SIG-M5 treated with dmso at 0.1 percent for 504 hours (cell line): ENCODE measurements at regions not wholly inside any gene's neighbourhood (a gene's known extent, or its start where the extent isn't known, plus 50 kb on each side); places are given as distances from the start of the nearest gene placed in this dataset.

Source experiments
- DNase-seq: peaks from one replicate; lab custom pipeline; 2025; ENCODE audit not compliant: unreplicated experiment; lab: John Stamatoyannopoulos, UW

DNA sequence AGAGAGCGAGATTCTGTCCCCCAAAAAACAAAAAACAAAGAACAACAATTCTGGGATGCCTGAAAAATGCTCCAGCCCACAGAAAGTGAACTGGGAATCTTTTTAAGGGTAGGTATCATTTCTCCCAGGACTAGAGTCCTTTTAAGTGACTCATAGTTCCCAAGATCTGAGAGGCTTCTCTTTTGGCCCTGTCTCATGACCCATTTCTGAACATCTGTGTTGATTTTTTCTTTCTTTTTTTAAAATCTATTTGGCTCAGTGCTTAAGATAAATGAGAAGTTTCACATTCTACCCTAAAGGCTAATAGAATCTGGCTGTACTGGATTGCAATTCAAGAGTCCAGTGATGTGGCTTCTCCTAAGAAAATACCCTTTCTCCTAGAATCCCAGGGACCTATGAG is 217.6 kb upstream of the FOXQ1 start:
- no peak for DNase-seq

DNA sequence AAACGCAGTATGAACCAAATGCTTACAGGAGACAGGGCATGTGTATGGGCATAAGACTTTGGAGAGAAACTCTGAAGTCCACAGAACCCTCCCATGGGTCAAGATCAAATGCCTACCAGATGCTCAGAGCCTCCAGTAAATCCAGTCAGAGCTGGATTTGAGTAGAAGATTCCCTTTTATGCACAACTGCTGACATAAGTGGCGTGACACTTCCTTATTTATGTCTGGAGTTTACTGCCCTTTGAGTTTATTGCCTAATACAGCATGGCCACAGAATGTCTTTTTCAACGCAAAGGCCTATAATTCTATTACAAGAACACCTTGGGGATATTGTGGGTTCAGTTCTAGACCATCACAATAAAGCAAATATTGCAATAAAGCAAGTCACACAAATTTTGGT is 220.0 kb upstream of the FOXQ1 start:
- no peak for DNase-seq

DNA sequence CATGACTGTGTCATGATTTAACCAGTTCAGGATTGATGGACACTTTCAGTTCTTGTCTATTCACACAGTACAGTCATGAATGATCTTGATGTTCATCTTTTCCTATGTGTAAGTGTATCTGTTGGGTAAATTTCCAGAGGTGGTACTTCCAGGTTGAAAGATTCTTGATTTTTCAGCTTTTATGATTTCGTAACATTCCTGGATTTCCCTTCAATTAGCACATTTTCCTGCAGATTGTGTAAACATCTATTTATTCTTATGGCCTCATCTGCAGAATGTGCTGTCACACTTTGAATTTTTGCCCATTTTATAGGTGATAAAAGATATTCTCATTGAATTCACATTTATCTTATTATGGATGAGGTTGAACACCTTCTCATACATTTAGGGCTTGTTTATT is 222.0 kb upstream of the FOXQ1 start:
- DNase-seq, result no peak

DNA sequence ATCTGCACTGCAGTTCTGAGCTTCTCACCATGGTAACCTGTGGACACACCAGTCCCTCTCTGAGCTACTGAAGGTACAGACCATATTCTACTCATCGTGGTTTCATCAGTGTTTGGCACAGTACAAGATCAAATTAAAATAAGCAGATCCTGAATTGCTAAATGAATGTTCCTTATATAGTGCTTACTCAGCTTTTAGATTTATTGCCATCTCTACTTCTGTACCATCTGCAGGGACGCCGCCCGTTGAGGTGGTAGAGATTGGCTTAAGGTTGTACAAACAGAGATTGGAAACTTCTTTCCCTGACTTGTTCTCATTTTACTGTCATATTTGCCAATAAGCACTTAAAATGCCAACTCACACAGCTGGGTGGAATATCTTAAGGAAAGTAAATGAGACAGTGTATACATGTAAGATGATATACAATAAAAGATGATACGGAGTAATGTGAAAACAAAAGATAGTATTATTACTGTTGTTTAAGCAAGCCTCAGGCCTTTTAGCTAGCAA is 223.4 kb upstream of the FOXQ1 start:
- no peak for DNase-seq

DNA sequence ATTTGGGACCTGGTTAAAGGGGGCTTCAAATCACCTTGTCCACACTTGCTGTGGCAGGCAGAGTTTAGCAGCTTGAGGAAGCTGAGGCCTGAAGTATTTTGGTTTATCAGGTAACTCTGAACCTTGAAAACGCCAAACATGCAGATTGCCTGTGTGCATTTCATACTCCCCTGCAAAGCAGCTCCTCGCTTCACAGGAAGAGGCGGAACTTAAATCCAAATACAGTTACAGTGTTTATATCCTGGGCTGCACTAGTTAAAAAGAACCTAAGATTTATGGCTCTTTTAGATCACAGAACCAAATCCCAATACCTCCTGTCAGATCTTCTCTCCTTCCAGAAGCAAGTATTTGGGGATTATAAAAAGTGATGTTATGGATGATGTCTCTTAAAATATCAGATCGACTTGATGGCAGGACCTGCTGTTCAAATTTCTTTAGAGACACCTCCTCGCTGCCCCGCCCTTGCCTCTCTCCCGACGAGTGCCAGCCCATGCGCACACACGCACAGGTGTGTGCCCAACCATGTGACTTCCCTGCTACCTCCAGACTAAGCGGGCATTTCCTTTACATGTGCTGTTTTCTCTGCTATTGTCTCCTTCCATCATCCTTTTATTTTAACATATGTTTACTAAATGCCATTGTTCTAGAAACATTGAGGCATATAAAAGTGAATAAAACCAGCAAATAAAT is 224.6 kb upstream of the FOXQ1 start:
- no peak for DNase-seq

DNA sequence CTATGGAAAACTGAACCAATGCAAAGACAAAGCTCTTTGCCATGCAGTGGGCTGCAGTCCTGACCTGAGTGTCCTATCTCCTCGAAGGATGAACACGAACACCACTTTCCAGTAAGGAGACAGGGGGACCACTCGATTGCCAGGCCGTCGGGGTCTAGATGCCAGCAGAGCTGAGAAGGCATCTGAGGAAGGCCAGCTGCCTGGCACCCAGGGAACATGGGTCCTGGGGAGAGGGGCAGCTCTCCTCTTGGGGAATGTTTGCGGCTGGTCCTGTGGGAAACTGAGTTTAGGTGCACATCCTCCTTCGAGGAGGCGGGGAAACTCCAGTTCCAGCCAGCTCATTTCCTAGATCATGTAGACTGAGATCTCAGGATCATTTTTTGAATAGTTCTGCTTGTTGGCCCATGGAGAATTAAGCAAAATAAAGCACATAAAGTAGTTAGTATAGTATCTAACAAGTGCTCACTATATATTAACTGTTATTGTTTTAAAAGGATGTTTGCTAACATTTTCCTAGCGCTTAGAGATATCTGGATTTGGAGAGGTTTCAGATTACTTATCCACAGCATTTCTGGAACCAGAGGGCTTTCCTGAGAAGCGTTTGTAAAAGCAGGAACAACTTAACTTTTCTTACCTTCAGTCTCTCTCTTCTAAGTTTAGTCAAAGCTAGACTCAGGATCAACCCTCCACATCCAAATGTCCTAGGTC is 225.3 kb upstream of the FOXQ1 start:
- no peak for DNase-seq

DNA sequence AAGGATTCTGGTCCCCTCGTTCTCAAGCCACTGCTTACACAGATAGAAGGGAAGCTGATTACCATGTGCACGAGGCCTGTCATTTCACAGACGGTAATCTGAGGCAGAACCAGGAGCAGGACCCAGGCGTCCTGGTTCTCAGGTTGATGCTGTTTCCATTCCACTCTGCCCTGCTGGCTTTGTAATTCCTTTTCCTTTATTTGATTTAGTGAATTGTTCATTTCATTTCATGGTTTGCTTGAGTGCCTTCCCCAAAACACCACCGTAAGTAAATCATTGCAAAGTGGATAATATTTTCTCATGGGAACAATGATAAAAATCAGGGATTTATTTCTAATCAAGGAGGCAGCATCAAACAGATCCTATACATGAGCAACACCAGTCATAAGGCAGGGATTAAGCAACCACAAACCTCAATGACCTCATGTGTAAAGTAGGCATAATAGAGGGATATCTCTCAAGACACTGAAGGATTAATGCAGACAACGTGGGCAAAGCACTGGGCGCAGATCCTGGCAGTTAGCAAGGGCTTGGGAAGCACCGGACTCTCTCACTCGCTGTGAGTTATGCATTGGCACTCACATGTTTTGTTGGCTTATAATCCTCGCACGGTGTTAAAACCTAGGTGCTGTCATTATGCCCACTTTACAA is 229.5 kb upstream of the FOXQ1 start:
- DNase-seq, result no peak

DNA sequence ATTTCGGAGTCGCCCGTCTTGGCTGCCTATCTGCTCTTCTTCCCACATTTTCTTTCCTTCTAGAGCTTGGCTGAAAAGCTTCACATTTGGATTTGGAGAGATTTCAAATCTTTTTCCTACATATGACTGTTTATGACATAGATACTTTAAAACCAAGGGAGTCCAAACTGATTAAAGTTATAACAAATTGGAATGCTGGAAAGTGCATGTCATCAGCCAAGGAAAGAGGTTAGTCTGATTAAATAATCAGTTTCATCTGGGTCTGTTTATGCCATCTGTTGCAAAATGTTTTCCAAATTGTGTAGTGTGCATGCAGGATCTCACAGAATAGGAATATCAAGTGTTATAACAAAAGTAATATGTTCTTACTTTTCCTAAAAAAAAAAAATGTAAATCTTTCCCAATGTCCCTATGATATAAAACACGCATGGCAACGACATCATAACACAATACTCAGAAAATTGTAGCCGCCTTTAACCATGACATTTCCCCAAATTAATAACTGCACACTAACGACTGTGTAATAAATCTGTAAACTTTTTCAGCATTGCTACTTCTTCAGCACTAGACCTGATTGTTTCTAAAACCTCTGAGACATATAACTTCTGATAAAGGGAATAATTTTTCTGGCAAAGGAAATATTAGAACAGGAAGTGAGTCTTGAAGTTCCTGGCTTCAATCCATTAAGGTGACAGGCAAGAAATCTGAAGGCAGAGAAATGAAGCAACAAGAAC is 230.2 kb upstream of the FOXQ1 start:
- DNase-seq, result no peak

DNA sequence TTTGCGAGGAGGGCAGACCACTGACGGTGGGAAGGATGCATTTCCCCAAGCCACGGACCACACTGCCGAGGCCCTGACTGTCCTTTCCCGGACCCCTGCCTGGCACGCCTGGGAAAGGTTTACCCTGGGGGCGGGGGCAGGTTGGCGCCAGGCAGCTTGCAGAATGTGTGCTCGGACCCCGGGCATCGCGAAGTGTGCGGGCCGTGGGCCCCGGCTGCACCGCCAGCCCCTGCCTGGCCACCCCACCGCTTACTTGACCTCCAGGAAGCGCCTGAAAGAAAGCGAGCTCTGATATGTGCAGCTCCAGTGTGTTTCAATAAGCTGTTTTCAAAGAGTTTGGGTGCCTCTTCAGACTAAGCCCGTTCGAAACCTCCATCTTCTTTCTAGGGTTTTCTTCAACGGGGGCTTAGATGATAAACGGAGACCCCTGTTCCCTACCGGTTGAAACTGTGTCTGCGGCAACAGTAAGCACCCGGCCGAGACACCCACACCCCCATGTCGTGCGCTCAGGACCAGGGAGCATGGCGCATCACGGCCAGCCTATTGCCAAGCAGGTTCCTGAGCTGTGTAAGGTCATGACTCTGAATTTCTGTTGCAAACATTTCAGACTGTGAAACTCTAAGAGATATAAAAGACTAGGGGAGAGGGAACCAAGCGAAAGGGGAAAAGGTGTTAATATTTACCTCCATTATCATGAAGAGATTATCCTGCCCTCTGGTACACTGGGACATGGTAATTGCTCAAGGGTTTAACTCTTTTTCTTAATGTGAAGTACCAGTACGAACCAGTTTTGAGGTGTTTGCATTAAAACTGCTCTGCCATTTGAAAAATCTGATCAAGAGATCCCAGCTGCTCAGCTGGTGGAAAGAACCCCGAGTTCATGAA is 231.2 kb upstream of the FOXQ1 start:
- no peak for DNase-seq

DNA sequence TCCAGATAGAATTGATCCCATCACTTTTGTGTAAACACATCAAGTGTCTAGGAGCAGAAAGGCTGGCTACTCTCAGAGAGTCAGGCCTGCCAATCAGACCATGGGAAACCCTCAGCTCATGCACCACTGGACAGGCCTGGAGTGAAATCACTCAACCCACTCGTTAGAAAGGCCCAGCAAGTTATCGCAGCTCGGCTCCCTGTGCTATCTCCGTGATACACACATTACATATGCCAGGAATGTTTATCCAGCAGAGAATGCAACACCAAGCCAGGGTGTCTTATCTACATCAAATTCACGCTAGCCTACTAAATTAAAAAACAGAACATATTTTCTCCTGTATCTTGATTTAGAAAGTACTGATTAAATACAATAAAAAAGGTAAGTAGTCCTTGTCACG is 232.4 kb upstream of the FOXQ1 start:
- no peak for DNase-seq

DNA sequence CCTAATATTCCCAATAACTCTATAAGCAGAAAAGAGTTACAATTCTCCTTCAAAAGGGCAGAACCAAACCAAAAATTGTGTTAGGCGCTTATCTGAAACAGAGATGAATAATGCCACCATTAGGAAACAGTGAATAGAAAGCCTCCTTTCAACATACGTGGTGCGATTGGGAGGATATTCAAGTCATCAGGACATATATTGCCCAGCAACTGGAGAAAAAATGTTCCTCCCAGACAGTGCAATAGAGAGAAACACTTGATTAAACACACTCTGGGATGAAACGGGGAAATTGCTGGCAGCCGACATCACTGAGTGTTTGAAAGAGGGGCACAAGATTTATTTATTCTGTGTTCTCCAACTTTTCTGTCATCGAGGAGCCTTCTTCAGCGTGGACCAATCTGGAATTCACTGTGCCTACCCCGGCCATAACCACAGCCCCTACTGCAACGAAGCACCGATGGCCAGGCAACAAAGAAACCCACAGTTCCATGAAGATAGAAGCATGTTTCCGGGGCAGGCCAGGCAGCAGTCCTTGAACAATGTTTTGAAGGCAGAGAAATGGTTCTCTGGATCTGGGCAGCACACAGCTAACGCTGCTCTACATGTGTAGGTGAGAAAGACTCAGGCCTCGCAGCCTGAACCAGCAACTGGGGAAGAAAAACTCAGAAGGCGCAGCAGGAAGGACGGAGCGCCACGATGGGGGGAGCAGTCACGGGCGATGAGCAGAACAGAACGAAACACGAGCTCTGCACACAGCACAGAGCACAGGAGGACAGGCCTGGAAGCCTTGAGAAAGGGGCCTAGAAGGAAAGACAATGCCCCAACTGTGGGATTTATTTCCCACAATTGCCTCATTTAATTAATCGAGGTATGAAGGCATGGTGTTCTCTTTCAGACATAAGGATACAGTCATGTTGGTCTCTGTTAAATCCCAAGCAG is 234.2 kb upstream of the FOXQ1 start:
- DNase-seq, result no peak

DNA sequence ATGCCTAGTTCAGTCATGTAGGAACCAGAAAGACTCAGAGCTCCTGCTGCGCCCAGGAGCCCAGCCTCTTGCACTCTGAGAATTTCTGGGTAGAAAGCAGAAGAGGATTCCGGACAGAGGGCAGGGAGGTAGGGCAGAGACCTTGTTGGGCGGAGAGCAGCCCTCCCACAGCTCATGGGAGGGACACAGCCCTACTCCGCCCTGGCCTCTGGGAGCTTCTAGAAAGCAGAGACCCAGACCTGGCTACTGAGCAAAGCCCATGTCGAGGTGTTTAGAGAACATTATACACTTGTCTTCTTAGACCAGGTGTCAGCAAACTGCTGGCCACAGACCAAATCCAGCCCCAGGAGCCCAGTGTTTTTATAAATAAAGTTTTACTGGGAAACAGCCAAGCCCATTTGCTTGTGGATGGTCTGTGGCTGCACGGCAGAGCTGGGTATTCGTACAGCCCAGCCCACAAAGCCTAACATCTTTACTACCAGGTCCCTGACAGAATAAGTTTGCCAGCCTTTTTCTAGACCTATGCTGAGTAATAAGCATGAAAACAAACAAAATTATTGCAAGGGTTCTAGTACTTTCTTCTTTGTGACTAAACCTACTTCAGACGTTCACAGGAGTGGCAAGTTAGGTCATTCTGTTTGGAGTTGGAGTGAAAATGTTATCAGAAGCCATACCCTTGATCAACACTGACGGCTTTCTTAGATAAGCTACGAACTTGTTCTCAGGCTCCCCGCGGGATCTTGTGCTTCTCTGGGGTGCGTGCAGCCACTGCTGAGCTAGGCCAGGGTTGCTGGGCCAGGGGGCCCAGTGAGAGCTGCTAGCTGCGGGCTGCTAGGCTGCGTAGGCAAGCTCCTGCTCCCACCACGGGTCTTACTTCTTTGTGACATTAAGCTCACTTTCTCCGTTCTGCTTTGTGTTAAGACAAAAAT is 235.1 kb upstream of the FOXQ1 start:
- no peak for DNase-seq

DNA sequence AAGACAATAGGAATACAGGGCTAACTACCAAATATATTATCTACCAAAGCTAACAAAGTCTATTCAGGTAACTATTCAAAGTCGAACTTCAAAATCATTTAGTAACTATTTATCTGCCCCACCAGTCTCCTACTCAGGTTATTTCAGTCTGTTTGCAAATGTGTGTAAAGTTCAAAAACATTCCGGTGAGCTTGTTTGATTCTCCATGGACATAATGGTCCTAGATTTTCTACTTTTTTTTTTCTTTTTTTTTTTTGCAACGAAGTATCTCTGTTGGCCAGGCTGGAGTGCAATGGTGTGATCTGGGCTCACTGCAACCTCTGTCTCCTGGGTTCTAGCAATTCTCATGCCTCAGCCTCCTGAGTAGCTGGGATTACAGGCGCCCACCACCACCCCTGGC is 236.0 kb upstream of the FOXQ1 start:
- no peak for DNase-seq

DNA sequence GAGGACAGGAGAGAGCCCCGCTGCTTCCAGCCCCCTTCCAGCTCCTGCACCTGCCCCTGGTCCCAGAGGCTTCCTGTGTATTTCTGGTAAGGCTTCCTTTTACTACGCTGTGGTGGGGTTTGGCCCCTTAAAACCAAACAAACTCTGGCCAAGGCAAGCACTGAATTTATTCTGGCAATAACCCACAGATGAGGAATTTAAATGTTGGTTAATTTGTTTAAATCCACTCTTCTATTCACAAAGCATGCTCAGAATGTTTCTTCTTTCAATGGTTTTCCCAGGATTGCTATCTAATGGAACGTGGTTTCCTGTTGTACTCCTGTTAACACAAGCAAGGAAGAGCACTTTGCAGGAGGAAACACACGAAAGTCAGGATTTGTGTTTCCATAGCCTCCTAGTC is 236.5 kb upstream of the FOXQ1 start:
- no peak for DNase-seq

DNA sequence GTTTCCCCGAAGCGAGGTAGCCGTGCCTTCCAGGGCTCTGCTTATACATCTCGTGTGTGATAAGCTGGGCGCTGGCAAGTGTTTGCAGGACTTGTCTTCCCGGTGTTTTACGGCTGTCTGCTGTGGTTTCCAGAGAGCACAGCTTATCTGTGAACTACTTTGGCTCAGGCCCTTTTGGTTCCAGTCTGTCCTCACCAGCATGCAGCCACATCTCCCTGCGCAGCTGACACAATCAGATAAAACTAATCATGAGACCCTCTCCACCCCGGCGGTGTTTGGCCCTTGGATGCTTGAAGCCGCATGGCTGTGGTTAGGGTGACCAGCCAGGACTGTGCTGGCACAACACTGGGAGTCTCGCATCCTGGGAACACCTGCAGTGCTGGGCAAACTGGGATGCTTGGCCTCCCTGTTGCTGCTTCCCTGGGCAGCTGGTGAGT is 241.8 kb upstream of the FOXQ1 start:
- DNase-seq, result no peak

DNA sequence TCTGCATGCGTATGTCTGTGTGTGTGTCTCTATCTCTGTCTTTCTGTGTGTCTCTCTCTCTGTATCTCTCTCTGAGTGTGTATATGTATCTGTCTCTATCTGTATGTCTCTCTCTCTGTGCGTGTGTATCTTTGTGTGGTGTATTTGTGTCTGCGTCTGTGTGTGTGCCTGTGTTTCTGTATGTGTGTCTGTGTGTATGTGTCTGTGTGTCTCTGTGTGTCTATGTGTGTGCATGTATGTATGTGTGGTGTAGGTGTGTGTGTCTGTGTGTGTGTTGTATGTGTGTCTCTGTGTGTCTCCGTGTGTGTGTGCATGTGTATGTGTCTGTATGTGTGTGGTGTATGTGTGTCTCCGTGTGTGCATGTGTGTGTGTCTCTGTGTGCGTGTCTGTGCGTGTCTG is 243.0 kb upstream of the FOXQ1 start:
- no peak for DNase-seq

DNA sequence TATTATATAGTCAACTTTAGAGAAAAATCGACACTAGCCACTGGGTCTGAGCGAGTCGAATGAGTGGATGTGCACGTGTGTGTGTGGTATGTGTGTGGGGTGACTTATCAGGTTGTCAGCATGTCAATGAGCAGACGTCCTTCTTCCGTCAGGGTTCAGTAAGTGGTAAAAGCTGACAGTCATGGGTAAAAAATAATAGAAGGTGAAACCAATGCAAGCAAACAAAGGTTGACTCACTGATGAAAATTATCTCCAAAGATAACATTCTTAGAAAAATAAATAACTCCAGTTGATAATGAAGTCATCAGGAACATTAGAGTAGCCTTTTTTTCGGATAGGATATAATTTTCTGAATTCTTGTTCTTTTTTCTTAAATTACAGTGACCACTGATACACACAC is 243.8 kb upstream of the FOXQ1 start:
- no peak for DNase-seq

DNA sequence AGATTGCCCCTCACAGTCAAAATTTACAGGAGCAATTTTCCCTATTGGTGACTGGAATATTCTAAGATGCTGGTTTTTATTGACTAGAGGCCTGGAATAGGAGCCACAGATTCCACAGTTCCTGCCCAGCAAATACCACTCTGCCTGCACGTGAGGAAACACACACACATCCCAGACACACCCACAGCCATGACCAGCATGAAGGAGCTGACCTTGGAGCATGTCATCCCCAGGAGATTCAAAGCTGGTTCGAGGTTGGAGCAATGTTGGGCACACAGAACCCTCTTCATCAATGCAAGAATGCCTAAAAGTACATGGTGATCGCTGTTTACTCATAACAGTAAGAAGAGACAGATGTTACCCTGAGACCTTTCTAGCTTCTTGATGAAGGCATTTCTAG is 244.6 kb upstream of the FOXQ1 start:
- DNase-seq, result no peak
